ENCODE measurements at regions not wholly inside any gene's neighbourhood (a gene's known extent, or its start where the extent isn't known, plus 50 kb on each side); places are given as distances from the start of the nearest gene placed in this dataset.

DNA sequence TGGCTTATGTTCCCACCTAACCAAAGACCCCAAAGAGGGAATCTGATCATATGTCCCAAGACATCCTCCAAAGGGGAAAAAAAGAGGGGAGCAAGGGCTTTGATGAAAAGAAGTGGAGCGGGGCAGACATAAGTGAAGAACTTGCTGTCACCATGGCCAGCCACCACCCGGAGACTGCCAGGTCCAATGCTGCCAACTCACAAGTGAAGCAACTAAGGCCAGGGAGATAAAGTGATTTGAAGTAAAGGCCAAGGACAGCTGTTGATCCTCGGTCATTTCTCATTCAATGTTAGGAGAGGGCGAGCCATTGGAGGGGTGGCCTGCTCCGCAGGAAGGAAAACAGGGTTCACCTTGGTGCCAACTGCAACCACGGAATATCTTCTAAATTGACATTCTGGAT is 72.6 kb upstream of the C3orf80 start:
- no peak for TF ChIP-seq CTCF (conservative IDR thresholded peaks at IDR 0.05; ENCODE audit: low read depth, low read length)
- no peak for TF ChIP-seq EZH2 (IDR thresholded peaks at IDR 0.05; ENCODE audit: low read length, unreplicated experiment)
- no peak for TF ChIP-seq EZH2phosphoT487 (IDR thresholded peaks at IDR 0.05; ENCODE audit: borderline replicate concordance, low read length)
